Right cardiac atrium (tissue), 5 donors: ENCODE measurements at regions not wholly inside any gene's neighbourhood (a gene's known extent, or its start where the extent isn't known, plus 50 kb on each side); places are given as distances from the start of the nearest gene placed in this dataset.
A peak's percentile ranks its signal among the peaks of the same experiment; 100 is the strongest.
"Not testable (repeated sequence)": the region's sequence is repeated elsewhere in the genome, so short reads cannot be mapped to it uniquely, and the experiment has no call there.

ENCODE experiments used
- ATAC-seq, 2 donors: fragments of 200-7000 bp; cut with Tn5 transposase; one replicate each; pipeline versions ENCODE4 v1.8.0 to v1.9.1; 2020; ENCODE audit warnings: moderate library complexity in 2 of 2, mild to moderate bottlenecking in 1 of 2
- DNase-seq, 3 donors: peaks; one replicate each; pipeline ENCODE4 v3.0.0-alpha.2; 2020
- H3K27ac ChIP-seq: one replicate; pipeline ENCODE4 v1.5.1; 2013; ENCODE audit warnings: mild to moderate bottlenecking, low read length, control low read depth, moderate library complexity
- H3K27me3 ChIP-seq: one replicate; pipeline ENCODE4 v1.6.1; 2013; ENCODE audit not compliant: control insufficient read depth, insufficient read depth
- H3K4me1 ChIP-seq: one replicate; pipeline ENCODE4 v1.6.1; 2013; ENCODE audit warnings: low read length; ENCODE audit not compliant: control insufficient read depth, insufficient read depth
- H3K4me3 ChIP-seq: one replicate; pipeline ENCODE4 v1.5.1; 2013; ENCODE audit warnings: low read length, control low read depth
- H3K9me3 ChIP-seq: one replicate; pipeline ENCODE4 v1.6.1; 2013; ENCODE audit warnings: low read length; ENCODE audit not compliant: control insufficient read depth
- WGBS: extraction: QIAGEN DNeasy Blood & Tissue Kit; methylation state at CpG from one replicate; pipeline ENCODE4 v1.1.7; 2013; 5-methylcytosine and 5-hydroxymethylcytosine counted together
- intact Hi-C, 4 donors: fragments of 100-400 bp; cut with DNase I; formaldehyde crosslinking; loops; one replicate each; pipeline versions ENCODE4 v1.11.0 to v1.14.0; 2022 to 2023
- donor health status: healthy with polysubstance abuse.
- donor health status: DM: no; HTN: yes; CAD: no.
- donor health status: DM: no; HTN: no; CAD: no.
- donor health status: DM: no; HTN: yes; CAD: no; lungs with severe emphysema.
- donor health status: DM: yes; HTN: yes; CAD: no.

- Histone ChIP-seq H3K27me3 (no peaks in the 10 kb centered on the region), H3K27ac (no peak overlapping the region), H3K9me3 (no peaks in the 10 kb centered on the region), H3K4me3 (no peak overlapping the region), H3K4me1 (no peaks in the 10 kb centered on the region)
- DNase-seq, result no peak
- no peak for ATAC-seq
- intact Hi-C loops, result no loop called here
- WGBS, result 76% methylated on average over 3 of the region's 3 CpGs
Observed at GRCh38 chr4:118410138-118410537, 57.3 kb upstream of the PRSS12 start.

GRCh38 chr4:118417325-118417724 lies 64.5 kb upstream of the PRSS12 start:
- intact Hi-C loops, result no loop called here

GRCh38 chr4:118417800-118418199 lies 65.0 kb upstream of the PRSS12 start:
- DNase-seq, H3K9me3 ChIP-seq, H3K4me3 ChIP-seq, H3K27me3 ChIP-seq, ATAC-seq, intact Hi-C loops, H3K4me1 ChIP-seq, H3K27ac ChIP-seq: not testable (repeated sequence)
- 84% methylated on average over 5 of the region's 5 CpGs for WGBS

More at GRCh38 chr4:118417325-118417724, 64.5 kb upstream of the PRSS12 start:
- DNase-seq, result no peak
- Histone ChIP-seq H3K27me3 (no peaks in the 10 kb centered on the region), H3K4me3 (no peak overlapping the region), H3K27ac (no peak overlapping the region), H3K4me1 (no peaks in the 10 kb centered on the region), H3K9me3 (no peaks in the 10 kb centered on the region)
- no peak for ATAC-seq

- H3K4me3 ChIP-seq, H3K4me1 ChIP-seq, H3K27ac ChIP-seq, intact Hi-C loops, H3K9me3 ChIP-seq, H3K27me3 ChIP-seq, ATAC-seq, DNase-seq: not testable (repeated sequence)
- 62% methylated on average over 2 of the region's 2 CpGs for WGBS
Observed at GRCh38 chr4:118418396-118418795, 65.6 kb upstream of the PRSS12 start.

- WGBS, result 70% methylated on average over 7 of the region's 7 CpGs
Observed at GRCh38 chr4:118419626-118420025, 66.8 kb upstream of the PRSS12 start.

GRCh38 chr4:118424062-118424461 lies 71.3 kb upstream of the PRSS12 start:
- H3K4me3 ChIP-seq, H3K27me3 ChIP-seq, ATAC-seq, H3K27ac ChIP-seq, H3K9me3 ChIP-seq, H3K4me1 ChIP-seq, intact Hi-C loops: not testable (repeated sequence)
- peak; percentile 21 to 71 (median 59) for DNase-seq
- 3% methylated on average over 5 of the region's 5 CpGs for WGBS

More at GRCh38 chr4:118419626-118420025, 66.8 kb upstream of the PRSS12 start:
- DNase-seq, H3K9me3 ChIP-seq, H3K4me1 ChIP-seq, ATAC-seq, H3K27me3 ChIP-seq, H3K27ac ChIP-seq, intact Hi-C loops, H3K4me3 ChIP-seq: not testable (repeated sequence)

GRCh38 chr4:118428881-118429280 lies 76.1 kb upstream of the PRSS12 start:
- H3K9me3 ChIP-seq, intact Hi-C loops, H3K27me3 ChIP-seq, ATAC-seq, H3K4me1 ChIP-seq, DNase-seq, H3K4me3 ChIP-seq, H3K27ac ChIP-seq: not testable (repeated sequence)
- WGBS, result no CpG with 5 or more reads among the region's 1 CpG

GRCh38 chr4:118432359-118432758 lies 79.6 kb upstream of the PRSS12 start:
- H3K27ac ChIP-seq, H3K9me3 ChIP-seq, H3K4me3 ChIP-seq, H3K4me1 ChIP-seq, intact Hi-C loops, DNase-seq, H3K27me3 ChIP-seq, ATAC-seq: not testable (repeated sequence)
- 62% methylated on average over 3 of the region's 5 CpGs for WGBS

- peak in 2 of 3 donors; percentile 29 to 55 for DNase-seq
- intact Hi-C loops, ATAC-seq: not testable (repeated sequence)
Observed at GRCh38 chr4:118433612-118434375, 81.0 kb upstream of the PRSS12 start.

GRCh38 chr4:118435415-118435814 lies 82.6 kb upstream of the PRSS12 start:
- H3K4me1 ChIP-seq, DNase-seq, H3K9me3 ChIP-seq, ATAC-seq, H3K27ac ChIP-seq, H3K4me3 ChIP-seq, H3K27me3 ChIP-seq, intact Hi-C loops: not testable (repeated sequence)
- WGBS, result 75% methylated on average over 3 of the region's 3 CpGs

More at GRCh38 chr4:118433612-118434375, 81.0 kb upstream of the PRSS12 start:
- H3K27me3 ChIP-seq, H3K9me3 ChIP-seq, H3K27ac ChIP-seq, H3K4me1 ChIP-seq, H3K4me3 ChIP-seq: not testable (repeated sequence)
- WGBS, result 20% methylated on average over 5 of the region's 5 CpGs

- H3K4me1 ChIP-seq, ATAC-seq, DNase-seq, intact Hi-C loops, H3K4me3 ChIP-seq, H3K27ac ChIP-seq, H3K27me3 ChIP-seq, H3K9me3 ChIP-seq: not testable (repeated sequence)
- WGBS, result 73% methylated on average over 8 of the region's 8 CpGs
Observed at GRCh38 chr4:118442115-118442837, 89.5 kb upstream of the PRSS12 start.
